GM23338 (cell line): ENCODE measurements at regions not wholly inside any gene's neighbourhood (a gene's known extent, or its start where the extent isn't known, plus 50 kb on each side); places are given as distances from the start of the nearest gene placed in this dataset.

Experiments
- ATAC-seq: fragments of 200-7000 bp; cut with Tn5 transposase; 3 replicates; pipeline ENCODE4 v1.9.1; 2020
- DNase-seq: peaks from one replicate; pipeline ENCODE4 v3.0.0-alpha.2; 2015; ENCODE audit warnings: low spot score
- H2AFZ ChIP-seq: fragments of 200-600 bp; sonication (generic); 2 replicates; pipeline ENCODE4 v1.8.0; 2016; ENCODE audit warnings: antibody characterized with exemption, mild to moderate bottlenecking, moderate library complexity
- H3F3A ChIP-seq: fragments of 200-600 bp; sonication (generic); replicated peaks from 2 replicates; pipeline ENCODE4 v1.8.0; 2017; ENCODE audit warnings: antibody characterized with exemption, mixed run types, low read depth
- H3K27ac ChIP-seq: fragments of 200-600 bp; sonication (generic); 2 replicates; pipeline ENCODE4 v1.6.1; 2016; ENCODE audit warnings: low read depth
- H3K27me3 ChIP-seq: fragments of 200-600 bp; sonication (generic); 2 replicates; pipeline ENCODE4 v1.8.0; 2016; ENCODE audit warnings: mild to moderate bottlenecking, mixed run types, moderate library complexity; ENCODE audit not compliant: insufficient read depth
- H3K36me3 ChIP-seq: fragments of 200-600 bp; sonication (generic); 2 replicates; pipeline ENCODE4 v1.8.0; 2016; ENCODE audit warnings: mild to moderate bottlenecking; ENCODE audit not compliant: insufficient read depth
- H3K4me1 ChIP-seq: fragments of 200-600 bp; sonication (generic); 2 replicates; pipeline ENCODE4 v1.8.0; 2016; ENCODE audit warnings: mild to moderate bottlenecking, moderate library complexity; ENCODE audit not compliant: insufficient read depth
- H3K4me2 ChIP-seq: fragments of 200-600 bp; sonication (generic); 2 replicates; pipeline ENCODE4 v1.7.1; 2017; ENCODE audit warnings: mixed run types
- H3K4me3 ChIP-seq: fragments of 200-600 bp; sonication (generic); 2 replicates; pipeline ENCODE4 v1.6.1; 2016; ENCODE audit warnings: mixed run types
- H3K79me2 ChIP-seq: fragments of 200-600 bp; sonication (generic); replicated peaks from 2 replicates; pipeline ENCODE4 v1.8.0; 2017; ENCODE audit warnings: mild to moderate bottlenecking; ENCODE audit not compliant: insufficient read depth
- H3K9me2 ChIP-seq: fragments of 200-600 bp; sonication (generic); 2 replicates; pipeline ENCODE4 v1.8.0; 2017; ENCODE audit not compliant: insufficient read depth
- H4K20me1 ChIP-seq: fragments of 200-600 bp; sonication (generic); replicated peaks from 2 replicates; pipeline ENCODE4 v1.8.0; 2017; ENCODE audit warnings: mild to moderate bottlenecking; ENCODE audit not compliant: insufficient read depth
- H3K27ac Mint-ChIP-seq: 2 replicates; pipeline ENCODE4 v1.8.0; 2020; ENCODE audit warnings: inconsistent platforms, mild to moderate bottlenecking, moderate library complexity, mixed read lengths
- H3K27me3 Mint-ChIP-seq: 3 replicates; pipeline ENCODE4 v1.8.0; 2022; ENCODE audit warnings: low read depth, mild to moderate bottlenecking, moderate library complexity, mixed read lengths, inconsistent platforms; ENCODE audit not compliant: insufficient read depth, poor library complexity
- H3K36me3 Mint-ChIP-seq: 3 replicates; pipeline ENCODE4 v1.8.0; 2021; ENCODE audit warnings: low read depth, mild to moderate bottlenecking, inconsistent platforms, moderate library complexity, mixed read lengths
- H3K4me1 Mint-ChIP-seq: 3 replicates; pipeline ENCODE4 v1.8.0; 2020; ENCODE audit warnings: mild to moderate bottlenecking, inconsistent platforms, mixed read lengths
- H3K4me3 Mint-ChIP-seq: 3 replicates; pipeline ENCODE4 v1.8.0; 2021; ENCODE audit warnings: moderate library complexity, mild to moderate bottlenecking, inconsistent platforms, mixed read lengths
- H3K9me3 Mint-ChIP-seq: 3 replicates; pipeline ENCODE4 v1.8.0; 2020; ENCODE audit warnings: moderate library complexity, mild to moderate bottlenecking, inconsistent platforms, mixed read lengths
- CREB1 ChIP-seq: fragments of 250-450 bp; sonication (Bioruptor Pico); IDR thresholded peaks from 2 replicates; pipeline ENCODE4 v1.5.0; 2020; ENCODE audit warnings: low read depth, mild to moderate bottlenecking, moderate library complexity
- EZH2 ChIP-seq: fragments of 200-600 bp; sonication (generic); IDR thresholded peaks from one replicate; pipeline ENCODE4 v1.8.0; 2017; ENCODE audit warnings: antibody characterized with exemption, mild to moderate bottlenecking, low read depth; ENCODE audit not compliant: unreplicated experiment
- EZH2phosphoT487 ChIP-seq: fragments of 200-600 bp; sonication (generic); IDR thresholded peaks from one replicate; pipeline ENCODE4 v1.8.1; 2018; ENCODE audit warnings: antibody characterized with exemption; ENCODE audit not compliant: unreplicated experiment
- JUNB ChIP-seq: IDR thresholded peaks from one replicate; pipeline ENCODE4 v1.6.1; 2016; ENCODE audit warnings: antibody characterized with exemption; ENCODE audit not compliant: unreplicated experiment
- NANOG ChIP-seq: IDR thresholded peaks from 2 replicates; pipeline ENCODE4 v1.6.1; 2016; ENCODE audit warnings: antibody characterized with exemption, borderline replicate concordance
- POLR2AphosphoS5 ChIP-seq: IDR thresholded peaks from 2 replicates; pipeline ENCODE4 v1.6.1; 2016; ENCODE audit warnings: antibody characterized with exemption, low read depth
- STAT1 ChIP-seq: IDR thresholded peaks from one replicate; pipeline ENCODE4 v1.6.1; 2016; ENCODE audit warnings: antibody characterized with exemption; ENCODE audit not compliant: unreplicated experiment
- ZNF114 ChIP-seq: fragments of 250-450 bp; sonication (Bioruptor Pico); IDR thresholded peaks from 2 replicates; pipeline ENCODE4 v1.5.0; 2020; ENCODE audit warnings: mild to moderate bottlenecking, moderate library complexity
- ZNF331 ChIP-seq: fragments of 250-450 bp; sonication (Bioruptor Pico); IDR thresholded peaks from 2 replicates; pipeline ENCODE4 v1.5.0; 2020; ENCODE audit warnings: low read depth, mild to moderate bottlenecking, moderate library complexity
- TF ChIP-seq, protein P1 (sequence below): fragments of 250-450 bp; sonication (Bioruptor Pico); IDR thresholded peaks from 2 replicates; pipeline ENCODE4 v1.5.0; 2020; ENCODE audit warnings: mild to moderate bottlenecking, moderate library complexity
- TF ChIP-seq, protein P2 (sequence below), 2 experiments: fragments of 200-600 bp in 1 of 2; sonication (generic) in 1 of 2; conservative IDR thresholded peaks; 2 replicates each; pipeline versions ENCODE4 v1.5.1 to v1.6.1; 2016 to 2017; ENCODE audit warnings: antibody characterized with exemption in 2 of 2, low read depth in 2 of 2, mild to moderate bottlenecking in 2 of 2, moderate library complexity in 1 of 2
- TF ChIP-seq, protein P3 (sequence below): IDR thresholded peaks from 2 replicates; pipeline ENCODE4 v1.6.1; 2016; ENCODE audit warnings: antibody characterized with exemption
- TF ChIP-seq, protein P4 (sequence below): IDR thresholded peaks from one replicate; pipeline ENCODE4 v1.6.1; 2018; ENCODE audit warnings: antibody characterized with exemption; ENCODE audit not compliant: unreplicated experiment

DNA sequence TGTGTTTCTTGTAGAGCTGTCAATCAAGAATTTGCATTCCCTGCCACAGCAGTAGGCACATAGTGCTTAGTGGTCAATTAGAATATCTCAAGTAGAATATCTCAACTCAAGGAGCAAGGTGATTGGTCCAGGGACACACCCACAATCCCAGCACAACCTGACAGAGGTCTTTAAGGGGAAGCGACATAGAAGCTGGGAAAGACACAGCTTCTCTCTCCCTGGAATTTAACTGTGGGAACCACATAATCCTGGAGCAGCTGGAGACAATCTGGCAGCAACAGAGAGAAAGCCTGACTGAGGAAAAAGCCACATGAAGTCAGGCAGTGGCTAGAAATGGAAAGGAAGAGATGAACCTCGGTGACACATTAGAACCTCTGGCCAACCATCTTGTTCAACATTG is 85.7 kb upstream of the LMO3 start:
- H3K27me3 Mint-ChIP-seq: peaks cover 2% of the 10 kb centered on the region
- Histone ChIP-seq H3K36me3 (peaks cover 4% of the 10 kb centered on the region; the same call in 1 of the 2 replicates), H3F3A (no peaks in the 10 kb centered on the region), H4K20me1 (no peaks in the 10 kb centered on the region), H3K4me1 (no peaks in the 10 kb centered on the region; the same call in 1 of the 2 replicates), H3K4me3 (no peak overlapping the region), H3K27me3 (no peaks in the 10 kb centered on the region), H3K79me2 (no peaks in the 10 kb centered on the region), H3K9me2 (no peaks in the 10 kb centered on the region), H3K4me2 (no peak overlapping the region), H2AFZ (no peak overlapping the region), H3K27ac (no peak overlapping the region)
- H3K9me3 Mint-ChIP-seq: peaks cover 2% of the 10 kb centered on the region; the same call in 1 of the 3 replicates
- no peak overlapping the region for H3K27ac Mint-ChIP-seq
- H3K4me3 Mint-ChIP-seq: no peak overlapping the region
- peaks cover 9% of the 10 kb centered on the region for H3K4me1 Mint-ChIP-seq
- DNase-seq: peak; percentile 6
- ATAC-seq: no peak
- peaks cover 3% of the 10 kb centered on the region; the same call in 1 of the 3 replicates for H3K36me3 Mint-ChIP-seq
- TF ChIP-seq, protein P1, sequence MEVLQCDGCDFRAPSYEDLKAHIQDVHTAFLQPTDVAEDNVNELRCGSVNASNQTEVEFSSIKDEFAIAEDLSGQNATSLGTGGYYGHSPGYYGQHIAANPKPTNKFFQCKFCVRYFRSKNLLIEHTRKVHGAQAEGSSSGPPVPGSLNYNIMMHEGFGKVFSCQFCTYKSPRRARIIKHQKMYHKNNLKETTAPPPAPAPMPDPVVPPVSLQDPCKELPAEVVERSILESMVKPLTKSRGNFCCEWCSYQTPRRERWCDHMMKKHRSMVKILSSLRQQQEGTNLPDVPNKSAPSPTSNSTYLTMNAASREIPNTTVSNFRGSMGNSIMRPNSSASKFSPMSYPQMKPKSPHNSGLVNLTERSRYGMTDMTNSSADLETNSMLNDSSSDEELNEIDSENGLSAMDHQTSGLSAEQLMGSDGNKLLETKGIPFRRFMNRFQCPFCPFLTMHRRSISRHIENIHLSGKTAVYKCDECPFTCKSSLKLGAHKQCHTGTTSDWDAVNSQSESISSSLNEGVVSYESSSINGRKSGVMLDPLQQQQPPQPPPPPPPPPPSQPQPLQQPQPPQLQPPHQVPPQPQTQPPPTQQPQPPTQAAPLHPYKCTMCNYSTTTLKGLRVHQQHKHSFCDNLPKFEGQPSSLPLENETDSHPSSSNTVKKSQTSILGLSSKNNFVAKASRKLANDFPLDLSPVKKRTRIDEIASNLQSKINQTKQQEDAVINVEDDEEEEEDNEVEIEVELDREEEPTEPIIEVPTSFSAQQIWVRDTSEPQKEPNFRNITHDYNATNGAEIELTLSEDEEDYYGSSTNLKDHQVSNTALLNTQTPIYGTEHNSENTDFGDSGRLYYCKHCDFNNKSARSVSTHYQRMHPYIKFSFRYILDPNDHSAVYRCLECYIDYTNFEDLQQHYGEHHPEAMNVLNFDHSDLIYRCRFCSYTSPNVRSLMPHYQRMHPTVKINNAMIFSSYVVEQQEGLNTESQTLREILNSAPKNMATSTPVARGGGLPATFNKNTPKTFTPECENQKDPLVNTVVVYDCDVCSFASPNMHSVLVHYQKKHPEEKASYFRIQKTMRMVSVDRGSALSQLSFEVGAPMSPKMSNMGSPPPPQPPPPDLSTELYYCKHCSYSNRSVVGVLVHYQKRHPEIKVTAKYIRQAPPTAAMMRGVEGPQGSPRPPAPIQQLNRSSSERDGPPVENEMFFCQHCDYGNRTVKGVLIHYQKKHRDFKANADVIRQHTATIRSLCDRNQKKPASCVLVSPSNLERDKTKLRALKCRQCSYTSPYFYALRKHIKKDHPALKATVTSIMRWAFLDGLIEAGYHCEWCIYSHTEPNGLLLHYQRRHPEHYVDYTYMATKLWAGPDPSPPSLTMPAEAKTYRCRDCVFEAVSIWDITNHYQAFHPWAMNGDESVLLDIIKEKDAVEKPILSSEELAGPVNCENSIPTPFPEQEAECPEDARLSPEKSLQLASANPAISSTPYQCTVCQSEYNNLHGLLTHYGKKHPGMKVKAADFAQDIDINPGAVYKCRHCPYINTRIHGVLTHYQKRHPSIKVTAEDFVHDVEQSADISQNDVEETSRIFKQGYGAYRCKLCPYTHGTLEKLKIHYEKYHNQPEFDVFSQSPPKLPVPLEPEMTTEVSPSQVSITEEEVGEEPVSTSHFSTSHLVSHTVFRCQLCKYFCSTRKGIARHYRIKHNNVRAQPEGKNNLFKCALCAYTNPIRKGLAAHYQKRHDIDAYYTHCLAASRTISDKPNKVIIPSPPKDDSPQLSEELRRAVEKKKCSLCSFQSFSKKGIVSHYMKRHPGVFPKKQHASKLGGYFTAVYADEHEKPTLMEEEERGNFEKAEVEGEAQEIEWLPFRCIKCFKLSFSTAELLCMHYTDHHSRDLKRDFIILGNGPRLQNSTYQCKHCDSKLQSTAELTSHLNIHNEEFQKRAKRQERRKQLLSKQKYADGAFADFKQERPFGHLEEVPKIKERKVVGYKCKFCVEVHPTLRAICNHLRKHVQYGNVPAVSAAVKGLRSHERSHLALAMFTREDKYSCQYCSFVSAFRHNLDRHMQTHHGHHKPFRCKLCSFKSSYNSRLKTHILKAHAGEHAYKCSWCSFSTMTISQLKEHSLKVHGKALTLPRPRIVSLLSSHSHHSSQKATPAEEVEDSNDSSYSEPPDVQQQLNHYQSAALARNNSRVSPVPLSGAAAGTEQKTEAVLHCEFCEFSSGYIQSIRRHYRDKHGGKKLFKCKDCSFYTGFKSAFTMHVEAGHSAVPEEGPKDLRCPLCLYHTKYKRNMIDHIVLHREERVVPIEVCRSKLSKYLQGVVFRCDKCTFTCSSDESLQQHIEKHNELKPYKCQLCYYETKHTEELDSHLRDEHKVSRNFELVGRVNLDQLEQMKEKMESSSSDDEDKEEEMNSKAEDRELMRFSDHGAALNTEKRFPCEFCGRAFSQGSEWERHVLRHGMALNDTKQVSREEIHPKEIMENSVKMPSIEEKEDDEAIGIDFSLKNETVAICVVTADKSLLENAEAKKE (CRISPR knock-in tag): no peak
- TF ChIP-seq, protein P2, sequence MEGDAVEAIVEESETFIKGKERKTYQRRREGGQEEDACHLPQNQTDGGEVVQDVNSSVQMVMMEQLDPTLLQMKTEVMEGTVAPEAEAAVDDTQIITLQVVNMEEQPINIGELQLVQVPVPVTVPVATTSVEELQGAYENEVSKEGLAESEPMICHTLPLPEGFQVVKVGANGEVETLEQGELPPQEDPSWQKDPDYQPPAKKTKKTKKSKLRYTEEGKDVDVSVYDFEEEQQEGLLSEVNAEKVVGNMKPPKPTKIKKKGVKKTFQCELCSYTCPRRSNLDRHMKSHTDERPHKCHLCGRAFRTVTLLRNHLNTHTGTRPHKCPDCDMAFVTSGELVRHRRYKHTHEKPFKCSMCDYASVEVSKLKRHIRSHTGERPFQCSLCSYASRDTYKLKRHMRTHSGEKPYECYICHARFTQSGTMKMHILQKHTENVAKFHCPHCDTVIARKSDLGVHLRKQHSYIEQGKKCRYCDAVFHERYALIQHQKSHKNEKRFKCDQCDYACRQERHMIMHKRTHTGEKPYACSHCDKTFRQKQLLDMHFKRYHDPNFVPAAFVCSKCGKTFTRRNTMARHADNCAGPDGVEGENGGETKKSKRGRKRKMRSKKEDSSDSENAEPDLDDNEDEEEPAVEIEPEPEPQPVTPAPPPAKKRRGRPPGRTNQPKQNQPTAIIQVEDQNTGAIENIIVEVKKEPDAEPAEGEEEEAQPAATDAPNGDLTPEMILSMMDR (conservative IDR thresholded peaks at IDR 0.05; ENCODE audit: low read depth in 2 of 2): no peak
- TF ChIP-seq POLR2AphosphoS5: no peak
- no peak for TF ChIP-seq EZH2phosphoT487
- TF ChIP-seq, protein P3, sequence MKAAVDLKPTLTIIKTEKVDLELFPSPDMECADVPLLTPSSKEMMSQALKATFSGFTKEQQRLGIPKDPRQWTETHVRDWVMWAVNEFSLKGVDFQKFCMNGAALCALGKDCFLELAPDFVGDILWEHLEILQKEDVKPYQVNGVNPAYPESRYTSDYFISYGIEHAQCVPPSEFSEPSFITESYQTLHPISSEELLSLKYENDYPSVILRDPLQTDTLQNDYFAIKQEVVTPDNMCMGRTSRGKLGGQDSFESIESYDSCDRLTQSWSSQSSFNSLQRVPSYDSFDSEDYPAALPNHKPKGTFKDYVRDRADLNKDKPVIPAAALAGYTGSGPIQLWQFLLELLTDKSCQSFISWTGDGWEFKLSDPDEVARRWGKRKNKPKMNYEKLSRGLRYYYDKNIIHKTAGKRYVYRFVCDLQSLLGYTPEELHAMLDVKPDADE: no peak
- TF ChIP-seq EZH2: no peak
- no peak for TF ChIP-seq CREB1 (CRISPR knock-in tag)
- TF ChIP-seq, protein P4, sequence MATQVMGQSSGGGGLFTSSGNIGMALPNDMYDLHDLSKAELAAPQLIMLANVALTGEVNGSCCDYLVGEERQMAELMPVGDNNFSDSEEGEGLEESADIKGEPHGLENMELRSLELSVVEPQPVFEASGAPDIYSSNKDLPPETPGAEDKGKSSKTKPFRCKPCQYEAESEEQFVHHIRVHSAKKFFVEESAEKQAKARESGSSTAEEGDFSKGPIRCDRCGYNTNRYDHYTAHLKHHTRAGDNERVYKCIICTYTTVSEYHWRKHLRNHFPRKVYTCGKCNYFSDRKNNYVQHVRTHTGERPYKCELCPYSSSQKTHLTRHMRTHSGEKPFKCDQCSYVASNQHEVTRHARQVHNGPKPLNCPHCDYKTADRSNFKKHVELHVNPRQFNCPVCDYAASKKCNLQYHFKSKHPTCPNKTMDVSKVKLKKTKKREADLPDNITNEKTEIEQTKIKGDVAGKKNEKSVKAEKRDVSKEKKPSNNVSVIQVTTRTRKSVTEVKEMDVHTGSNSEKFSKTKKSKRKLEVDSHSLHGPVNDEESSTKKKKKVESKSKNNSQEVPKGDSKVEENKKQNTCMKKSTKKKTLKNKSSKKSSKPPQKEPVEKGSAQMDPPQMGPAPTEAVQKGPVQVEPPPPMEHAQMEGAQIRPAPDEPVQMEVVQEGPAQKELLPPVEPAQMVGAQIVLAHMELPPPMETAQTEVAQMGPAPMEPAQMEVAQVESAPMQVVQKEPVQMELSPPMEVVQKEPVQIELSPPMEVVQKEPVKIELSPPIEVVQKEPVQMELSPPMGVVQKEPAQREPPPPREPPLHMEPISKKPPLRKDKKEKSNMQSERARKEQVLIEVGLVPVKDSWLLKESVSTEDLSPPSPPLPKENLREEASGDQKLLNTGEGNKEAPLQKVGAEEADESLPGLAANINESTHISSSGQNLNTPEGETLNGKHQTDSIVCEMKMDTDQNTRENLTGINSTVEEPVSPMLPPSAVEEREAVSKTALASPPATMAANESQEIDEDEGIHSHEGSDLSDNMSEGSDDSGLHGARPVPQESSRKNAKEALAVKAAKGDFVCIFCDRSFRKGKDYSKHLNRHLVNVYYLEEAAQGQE: no peak
- no peak for TF ChIP-seq ZNF114 (CRISPR knock-in tag)
- no peak for TF ChIP-seq JUNB
- no peak for TF ChIP-seq ZNF331
- TF ChIP-seq STAT1: no peak
- TF ChIP-seq NANOG: no peak
